HL-60 (cell line): ENCODE measurements at regions not wholly inside any gene's neighbourhood (a gene's known extent, or its start where the extent isn't known, plus 50 kb on each side); places are given as distances from the start of the nearest gene placed in this dataset.

Source experiments
- DNase-seq, 2 experiments: peaks; one replicate each; pipeline ENCODE4 v3.0.0-alpha.2; 2010 to 2020; ENCODE audit warnings: low read depth in 1 of 2, low spot score in 1 of 2
- H3K27ac ChIP-seq: fragments of 250-450 bp; sonication (Bioruptor Pico); replicated peaks from 2 replicates; pipeline ENCODE4 v1.5.1; 2020; ENCODE audit warnings: mild to moderate bottlenecking, moderate library complexity
- H3K27me3 ChIP-seq: fragments of 250-450 bp; sonication (Bioruptor Pico); 2 replicates; pipeline ENCODE4 v1.5.1; 2021; ENCODE audit warnings: mild to moderate bottlenecking, moderate library complexity; ENCODE audit not compliant: insufficient read depth, poor library complexity, severe bottlenecking
- H3K4me3 ChIP-seq: replicated peaks from 2 replicates; pipeline ENCODE4 v1.5.1; 2011; ENCODE audit warnings: mild to moderate bottlenecking, control low read depth, low read length; ENCODE audit not compliant: insufficient read depth
- GABPA ChIP-seq: IDR thresholded peaks from 2 replicates; pipeline ENCODE4 v1.6.1; 2012; ENCODE audit warnings: low read depth
- POLR2AphosphoS5 ChIP-seq: IDR thresholded peaks from 2 replicates; pipeline ENCODE4 v1.6.1; 2012; ENCODE audit warnings: low read depth
- SPI1 ChIP-seq: IDR thresholded peaks from 2 replicates; pipeline ENCODE4 v1.6.1; 2012; ENCODE audit warnings: low read depth, mild to moderate bottlenecking, borderline replicate concordance
- TF ChIP-seq, protein P1 (sequence below): IDR thresholded peaks from 2 replicates; pipeline ENCODE4 v1.6.1; 2012; ENCODE audit warnings: low read depth; ENCODE audit not compliant: insufficient replicate concordance
- TF ChIP-seq, protein P2 (sequence below): IDR thresholded peaks from one replicate; pipeline ENCODE4 v1.5.1; 2011; ENCODE audit warnings: low read length, control low read depth, inconsistent platforms; ENCODE audit not compliant: insufficient read depth

DNA sequence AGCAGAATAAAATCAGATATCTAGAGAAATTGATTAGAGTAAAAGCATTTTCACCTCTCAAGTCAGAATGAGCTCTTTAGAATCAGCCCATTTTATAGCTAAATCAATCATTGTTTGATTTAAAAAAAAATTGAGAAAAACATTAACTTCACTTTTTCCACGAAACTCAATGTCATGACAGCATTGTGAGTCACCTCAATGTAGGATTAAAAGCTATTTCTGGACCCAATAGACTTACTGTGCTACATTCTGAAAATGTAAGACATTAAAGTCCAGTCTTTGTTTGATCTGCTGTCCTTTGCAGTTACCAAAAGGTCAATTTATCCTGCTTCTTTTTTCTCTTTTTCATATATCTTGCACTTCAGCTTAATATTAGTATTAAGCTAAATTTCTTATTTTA lies 519.4 kb upstream of the ZNF337 start:
- no peak for DNase-seq
- Histone ChIP-seq H3K27ac (no peak overlapping the region), H3K4me3 (no peak overlapping the region), H3K27me3 (peaks cover 2% of the 10 kb centered on the region)
- TF ChIP-seq POLR2AphosphoS5 (no peak), SPI1 (no peak), GABPA (no peak)
- TF ChIP-seq, protein P1, sequence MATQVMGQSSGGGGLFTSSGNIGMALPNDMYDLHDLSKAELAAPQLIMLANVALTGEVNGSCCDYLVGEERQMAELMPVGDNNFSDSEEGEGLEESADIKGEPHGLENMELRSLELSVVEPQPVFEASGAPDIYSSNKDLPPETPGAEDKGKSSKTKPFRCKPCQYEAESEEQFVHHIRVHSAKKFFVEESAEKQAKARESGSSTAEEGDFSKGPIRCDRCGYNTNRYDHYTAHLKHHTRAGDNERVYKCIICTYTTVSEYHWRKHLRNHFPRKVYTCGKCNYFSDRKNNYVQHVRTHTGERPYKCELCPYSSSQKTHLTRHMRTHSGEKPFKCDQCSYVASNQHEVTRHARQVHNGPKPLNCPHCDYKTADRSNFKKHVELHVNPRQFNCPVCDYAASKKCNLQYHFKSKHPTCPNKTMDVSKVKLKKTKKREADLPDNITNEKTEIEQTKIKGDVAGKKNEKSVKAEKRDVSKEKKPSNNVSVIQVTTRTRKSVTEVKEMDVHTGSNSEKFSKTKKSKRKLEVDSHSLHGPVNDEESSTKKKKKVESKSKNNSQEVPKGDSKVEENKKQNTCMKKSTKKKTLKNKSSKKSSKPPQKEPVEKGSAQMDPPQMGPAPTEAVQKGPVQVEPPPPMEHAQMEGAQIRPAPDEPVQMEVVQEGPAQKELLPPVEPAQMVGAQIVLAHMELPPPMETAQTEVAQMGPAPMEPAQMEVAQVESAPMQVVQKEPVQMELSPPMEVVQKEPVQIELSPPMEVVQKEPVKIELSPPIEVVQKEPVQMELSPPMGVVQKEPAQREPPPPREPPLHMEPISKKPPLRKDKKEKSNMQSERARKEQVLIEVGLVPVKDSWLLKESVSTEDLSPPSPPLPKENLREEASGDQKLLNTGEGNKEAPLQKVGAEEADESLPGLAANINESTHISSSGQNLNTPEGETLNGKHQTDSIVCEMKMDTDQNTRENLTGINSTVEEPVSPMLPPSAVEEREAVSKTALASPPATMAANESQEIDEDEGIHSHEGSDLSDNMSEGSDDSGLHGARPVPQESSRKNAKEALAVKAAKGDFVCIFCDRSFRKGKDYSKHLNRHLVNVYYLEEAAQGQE, result no peak
- TF ChIP-seq, protein P2, sequence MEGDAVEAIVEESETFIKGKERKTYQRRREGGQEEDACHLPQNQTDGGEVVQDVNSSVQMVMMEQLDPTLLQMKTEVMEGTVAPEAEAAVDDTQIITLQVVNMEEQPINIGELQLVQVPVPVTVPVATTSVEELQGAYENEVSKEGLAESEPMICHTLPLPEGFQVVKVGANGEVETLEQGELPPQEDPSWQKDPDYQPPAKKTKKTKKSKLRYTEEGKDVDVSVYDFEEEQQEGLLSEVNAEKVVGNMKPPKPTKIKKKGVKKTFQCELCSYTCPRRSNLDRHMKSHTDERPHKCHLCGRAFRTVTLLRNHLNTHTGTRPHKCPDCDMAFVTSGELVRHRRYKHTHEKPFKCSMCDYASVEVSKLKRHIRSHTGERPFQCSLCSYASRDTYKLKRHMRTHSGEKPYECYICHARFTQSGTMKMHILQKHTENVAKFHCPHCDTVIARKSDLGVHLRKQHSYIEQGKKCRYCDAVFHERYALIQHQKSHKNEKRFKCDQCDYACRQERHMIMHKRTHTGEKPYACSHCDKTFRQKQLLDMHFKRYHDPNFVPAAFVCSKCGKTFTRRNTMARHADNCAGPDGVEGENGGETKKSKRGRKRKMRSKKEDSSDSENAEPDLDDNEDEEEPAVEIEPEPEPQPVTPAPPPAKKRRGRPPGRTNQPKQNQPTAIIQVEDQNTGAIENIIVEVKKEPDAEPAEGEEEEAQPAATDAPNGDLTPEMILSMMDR, result no peak

DNA sequence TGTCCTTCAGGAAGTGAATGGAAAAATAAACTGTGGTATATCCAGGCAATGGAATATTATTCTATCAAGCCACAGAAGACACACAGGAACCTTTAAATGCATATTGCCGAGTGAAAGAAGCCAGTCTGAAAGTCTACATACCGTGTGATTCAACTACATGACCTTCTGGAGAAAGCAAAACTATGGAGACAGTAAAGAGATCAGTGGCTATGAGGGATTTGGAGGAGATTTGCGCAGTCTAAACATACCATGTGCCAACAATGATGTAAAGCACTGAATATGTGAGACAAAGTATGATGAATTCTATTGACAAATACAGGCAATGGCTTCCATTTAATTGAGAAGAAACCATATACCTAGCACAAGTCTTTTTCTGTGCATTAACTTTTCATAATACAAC lies 518.3 kb upstream of the ZNF337 start:
- DNase-seq, result no peak
- no peak overlapping the region for H3K4me3 ChIP-seq

DNA sequence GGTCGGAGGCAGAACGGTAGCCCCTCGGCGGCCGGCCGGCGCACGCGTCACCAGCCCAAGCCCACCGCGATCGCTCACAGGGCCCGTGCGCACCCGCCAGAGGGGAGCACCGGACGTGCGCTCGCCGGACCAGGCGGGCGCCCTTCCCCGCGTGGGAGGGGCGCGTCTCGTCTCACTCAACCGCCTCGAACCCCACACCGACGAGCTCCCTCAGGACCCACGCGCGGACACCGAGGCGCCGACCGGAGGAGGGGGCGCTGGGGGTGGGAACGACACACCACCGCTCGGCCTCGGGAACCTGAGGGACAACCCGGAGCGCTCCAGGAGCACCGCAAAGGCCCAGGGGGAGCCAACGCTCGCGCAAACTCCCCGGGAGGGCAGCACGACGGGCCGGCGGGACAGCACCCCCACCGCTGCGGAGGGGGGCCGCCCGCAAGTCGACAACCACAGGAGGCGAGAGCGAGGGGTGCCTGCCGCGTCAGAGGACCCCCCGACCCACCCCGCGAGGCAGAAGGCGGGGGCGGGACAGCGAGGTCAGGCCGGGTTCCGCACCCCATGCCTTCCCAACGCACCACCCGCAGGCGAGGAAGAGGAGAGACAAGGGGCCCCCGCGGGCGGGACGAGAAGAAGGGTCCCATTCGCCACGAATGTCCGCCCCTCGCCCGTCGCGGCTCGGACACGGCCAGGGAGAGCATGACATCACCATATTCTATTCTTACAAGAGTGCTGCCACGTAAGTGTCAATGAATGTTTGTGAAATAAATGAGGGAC lies 512.7 kb upstream of the ZNF337 start:
- peaks cover 13% of the 10 kb centered on the region for H3K27me3 ChIP-seq
- DNase-seq, result peak in 1 of 2 experiments; percentile 4
- H3K27ac ChIP-seq, result no peak overlapping the region
- H3K4me3 ChIP-seq, result no peak overlapping the region
- TF ChIP-seq, protein P1, result no peak
- TF ChIP-seq GABPA (no peak), POLR2AphosphoS5 (no peak), SPI1 (no peak)
- TF ChIP-seq, protein P2, result no peak

More for the DNA sequence above, 518.3 kb upstream of the ZNF337 start:
- TF ChIP-seq, protein P1, result no peak
- TF ChIP-seq SPI1 (no peak), POLR2AphosphoS5 (no peak), GABPA (no peak)
- TF ChIP-seq, protein P2, result no peak
- Histone ChIP-seq H3K27ac (no peak overlapping the region), H3K27me3 (peaks cover 2% of the 10 kb centered on the region)
